ENCODE measurements at regions not wholly inside any gene's neighbourhood (a gene's known extent, or its start where the extent isn't known, plus 50 kb on each side); places are given as distances from the start of the nearest gene placed in this dataset.

GRCh38 chr2:75284345-75284744 is 85.0 kb upstream of the TACR1 start:
- TF ChIP-seq CTCF (conservative IDR thresholded peaks at IDR 0.05; ENCODE audit: low read length) (no peak), EZH2phosphoT487 (IDR thresholded peaks at IDR 0.05; ENCODE audit: borderline replicate concordance, low read depth, low read length) (no peak)

Measured in OCI-LY7 (cell line).